GM21825 (cell line): ENCODE measurements at regions not wholly inside any gene's neighbourhood (a gene's known extent, or its start where the extent isn't known, plus 50 kb on each side); places are given as distances from the start of the nearest gene placed in this dataset.
"Not testable (repeated sequence)": the region's sequence is repeated elsewhere in the genome, so short reads cannot be mapped to it uniquely, and the experiment has no call there.

Source experiments
- ATAC-seq: cut with Tn5 transposase; IDR thresholded peaks from one replicate; pipeline ENCODE4 v1.9.1; 2021; ENCODE audit warnings: mild to moderate bottlenecking, moderate library complexity; ENCODE audit not compliant: unreplicated experiment

DNA sequence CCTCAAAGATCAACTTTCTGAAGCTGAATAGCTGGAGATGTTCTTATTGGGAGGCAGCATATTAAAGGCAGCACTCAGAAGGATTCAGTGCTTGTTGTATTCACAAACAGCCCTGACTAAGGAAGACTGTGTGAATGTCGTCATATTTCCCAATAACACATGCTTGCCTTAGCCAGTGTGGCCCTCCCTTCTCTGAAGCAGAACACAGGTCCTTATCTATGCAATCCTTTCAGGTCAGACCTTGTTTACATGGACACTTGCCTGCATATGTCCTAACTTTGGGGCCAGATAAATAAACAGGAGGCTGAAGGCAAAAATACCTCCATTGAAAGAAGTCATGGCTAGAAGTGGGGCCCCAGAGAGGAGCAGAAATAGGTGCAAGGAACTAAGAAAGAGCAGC is 97.2 kb downstream of the SLC4A3 start:
- ATAC-seq = no peak

DNA sequence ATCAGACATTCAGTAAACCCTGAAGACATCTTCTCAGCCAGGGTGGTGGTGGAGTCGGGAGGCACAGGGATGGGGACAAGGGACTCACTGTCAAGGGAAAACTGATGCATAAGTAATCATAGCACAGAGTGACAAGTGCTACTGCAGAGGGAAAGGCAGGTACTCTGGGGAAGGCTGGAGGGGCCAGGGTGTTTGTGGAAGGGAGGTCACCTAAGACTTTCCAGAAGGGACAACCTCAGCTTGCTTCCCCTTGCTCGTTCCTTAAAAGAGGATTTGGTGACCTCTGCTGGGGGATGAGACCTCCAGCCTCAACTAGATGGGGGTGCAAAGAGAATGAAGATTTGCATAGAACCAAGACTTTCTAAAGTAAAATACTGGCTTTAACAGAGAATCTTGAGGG is 99.5 kb downstream of the SLC4A3 start:
- ATAC-seq = no peak

DNA sequence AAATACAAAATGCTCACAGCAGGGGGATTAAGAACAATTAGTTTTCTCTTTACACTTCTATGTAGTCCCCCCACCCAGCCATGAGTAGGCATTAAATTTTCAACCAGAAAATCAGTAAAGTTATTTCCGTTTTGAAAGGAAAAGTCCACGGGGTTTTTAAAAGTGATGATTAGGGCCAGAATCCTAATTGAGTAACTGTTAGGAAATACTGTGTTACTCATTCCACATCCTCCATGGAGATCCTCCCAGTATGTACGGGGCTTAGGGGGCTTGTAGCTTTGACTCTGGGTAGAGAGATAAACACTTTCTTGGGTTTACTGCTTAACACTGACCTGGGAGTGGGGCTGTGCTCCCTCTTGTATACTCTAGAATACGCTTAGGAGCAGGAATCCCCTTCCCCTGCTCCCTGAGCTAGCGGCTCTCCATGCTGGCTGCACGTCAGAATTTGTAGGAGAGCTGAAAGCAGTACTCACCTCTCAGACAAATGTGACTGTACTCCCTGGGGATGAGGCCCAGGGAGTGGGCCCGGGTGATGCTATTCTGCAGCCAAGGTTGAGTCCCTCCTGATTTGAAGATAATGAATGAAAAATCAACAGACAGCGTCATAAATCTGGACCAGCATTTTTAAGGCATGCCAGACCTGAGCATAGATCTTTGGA is 100.5 kb downstream of the SLC4A3 start:
- no peak for ATAC-seq

DNA sequence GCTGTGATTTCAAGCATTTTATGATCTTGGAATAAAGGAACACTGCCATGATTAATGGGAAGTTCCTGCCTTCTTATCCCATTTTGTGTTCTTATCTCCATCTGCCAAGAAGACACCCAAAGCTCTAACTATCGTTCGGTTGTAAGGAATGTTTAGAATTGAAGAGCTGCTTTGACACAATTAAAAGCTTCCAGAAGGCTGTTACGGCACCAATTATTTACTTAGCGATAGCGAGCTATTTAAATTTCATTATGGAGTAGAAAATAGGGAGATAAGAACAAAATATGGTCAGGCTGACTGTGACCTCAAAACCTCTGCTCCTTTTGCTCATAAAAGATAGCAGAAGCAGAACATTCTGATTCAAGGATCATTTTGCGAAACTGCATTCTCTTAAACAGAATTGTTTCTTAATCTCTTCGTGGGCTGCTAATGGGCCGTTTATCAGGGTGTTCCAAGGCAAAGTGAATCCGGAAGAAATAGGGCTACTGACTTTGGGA is 101.6 kb downstream of the SLC4A3 start:
- no peak for ATAC-seq

DNA sequence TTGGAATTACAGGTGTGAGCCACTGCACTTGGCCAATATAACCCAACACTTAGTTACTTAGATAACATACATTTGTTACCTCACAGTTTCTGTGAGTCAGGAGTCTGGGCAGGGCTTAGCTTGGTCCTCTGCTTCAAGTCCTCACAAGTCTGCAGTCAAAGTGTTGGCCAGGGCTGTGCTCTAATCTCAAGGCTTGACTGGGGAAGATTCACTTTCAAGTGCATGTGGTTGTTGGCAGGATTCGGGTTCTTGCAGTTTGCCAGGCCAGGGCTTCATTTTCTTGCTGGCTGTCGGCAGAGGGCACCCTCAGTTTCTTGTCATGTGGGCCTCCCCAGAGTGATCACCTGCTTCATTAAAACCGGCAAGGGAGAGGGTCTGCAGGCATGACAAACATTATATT is 103.7 kb downstream of the SLC4A3 start:
- ATAC-seq = no peak

DNA sequence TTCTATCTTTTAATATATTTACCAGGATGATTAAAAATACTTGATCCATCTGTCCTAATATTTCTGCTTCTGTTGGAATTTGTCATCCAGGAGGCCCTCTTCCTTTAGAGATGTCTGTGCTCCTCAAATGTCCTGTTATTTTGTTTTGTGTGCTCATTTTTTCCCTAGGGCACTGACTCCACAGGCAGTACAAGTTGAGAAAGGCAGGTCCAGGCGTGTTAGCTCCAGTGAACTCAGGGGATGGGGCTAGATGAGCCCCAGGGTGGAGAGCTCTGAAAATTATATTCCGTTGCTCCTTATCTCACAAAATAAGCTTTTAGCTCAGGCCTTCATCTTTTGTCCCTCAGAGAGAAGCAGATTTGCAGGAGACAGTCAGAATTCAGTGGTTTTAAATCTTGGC is 105.7 kb downstream of the SLC4A3 start:
- ATAC-seq = no peak

DNA sequence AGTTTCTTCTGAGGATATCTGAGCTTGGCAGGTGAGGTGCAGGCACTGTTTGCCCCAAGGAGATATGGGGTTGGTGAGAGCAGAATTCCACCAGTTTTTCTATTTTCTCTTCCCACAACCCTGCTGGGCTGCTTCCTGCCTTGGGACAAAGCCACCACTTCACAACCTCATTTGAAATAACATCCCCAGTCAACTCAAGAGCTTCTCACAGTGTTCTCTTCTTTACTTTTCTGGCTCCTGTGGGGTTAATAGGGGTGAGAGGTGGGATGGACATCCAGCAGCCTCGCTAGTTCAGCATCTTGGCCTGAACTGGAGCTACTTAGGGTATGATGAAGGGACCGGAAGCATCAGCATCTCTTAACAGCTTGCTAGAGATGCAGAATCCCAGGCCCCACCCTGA is 106.3 kb downstream of the SLC4A3 start:
- ATAC-seq = no peak

DNA sequence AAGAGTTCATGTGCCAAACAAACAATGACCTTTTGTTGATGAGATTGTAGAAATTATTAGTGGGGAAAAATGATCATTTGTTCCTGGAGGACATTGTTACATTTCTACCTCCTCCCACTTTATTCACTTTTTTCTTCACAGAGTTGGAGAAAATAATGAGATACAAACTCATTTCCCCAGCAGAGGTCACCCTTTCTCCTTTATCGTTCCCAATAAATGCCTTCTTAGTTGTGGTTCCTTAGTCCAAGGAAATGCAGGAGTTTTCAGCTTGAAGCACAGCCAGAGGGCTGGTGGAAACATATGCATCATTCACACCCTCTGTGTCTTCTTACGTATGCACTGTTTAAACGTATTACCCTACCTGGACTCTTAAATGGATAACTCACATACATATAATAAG is 108.8 kb downstream of the SLC4A3 start:
- no peak for ATAC-seq

DNA sequence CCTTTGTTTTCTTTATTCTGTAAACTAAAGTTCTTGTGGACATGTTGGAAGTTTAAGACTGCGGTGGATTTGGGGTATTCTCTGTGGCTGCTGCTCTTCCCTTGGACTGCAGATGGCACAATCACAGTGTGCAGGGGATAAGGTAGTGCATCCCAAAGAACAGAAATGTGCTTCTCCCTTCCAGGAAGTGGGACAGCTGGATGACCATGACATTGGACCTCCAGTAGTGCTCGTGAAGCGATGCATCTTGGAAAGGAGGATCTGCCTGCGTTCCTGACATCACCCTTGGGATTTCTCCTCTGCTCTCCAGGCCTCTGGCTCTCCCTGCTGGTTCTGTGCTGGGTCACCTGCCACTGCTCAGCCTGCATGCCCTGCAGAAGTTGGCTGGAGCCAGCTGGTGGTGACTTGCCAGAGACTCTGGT is 109.9 kb downstream of the SLC4A3 start:
- no peak for ATAC-seq

DNA sequence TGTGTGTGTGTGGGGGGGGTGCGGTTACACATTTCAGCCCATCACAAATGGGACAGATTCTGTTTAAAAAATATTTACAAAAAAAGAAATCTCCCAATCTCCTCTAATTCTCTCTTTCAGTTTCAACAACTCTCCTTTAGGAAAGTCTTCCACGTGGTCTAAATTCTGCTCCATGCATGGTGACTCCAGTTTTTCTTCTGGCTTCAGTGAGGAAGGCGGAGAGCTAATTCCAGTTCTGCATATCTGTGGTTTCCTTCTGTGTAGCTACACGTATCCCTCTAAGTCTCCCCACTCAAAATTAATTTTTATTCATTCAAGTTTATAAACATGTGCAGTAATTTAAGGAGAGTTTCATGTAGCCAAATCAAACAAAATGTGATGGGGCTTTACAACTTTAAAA is 111.6 kb downstream of the SLC4A3 start:
- ATAC-seq = no peak

DNA sequence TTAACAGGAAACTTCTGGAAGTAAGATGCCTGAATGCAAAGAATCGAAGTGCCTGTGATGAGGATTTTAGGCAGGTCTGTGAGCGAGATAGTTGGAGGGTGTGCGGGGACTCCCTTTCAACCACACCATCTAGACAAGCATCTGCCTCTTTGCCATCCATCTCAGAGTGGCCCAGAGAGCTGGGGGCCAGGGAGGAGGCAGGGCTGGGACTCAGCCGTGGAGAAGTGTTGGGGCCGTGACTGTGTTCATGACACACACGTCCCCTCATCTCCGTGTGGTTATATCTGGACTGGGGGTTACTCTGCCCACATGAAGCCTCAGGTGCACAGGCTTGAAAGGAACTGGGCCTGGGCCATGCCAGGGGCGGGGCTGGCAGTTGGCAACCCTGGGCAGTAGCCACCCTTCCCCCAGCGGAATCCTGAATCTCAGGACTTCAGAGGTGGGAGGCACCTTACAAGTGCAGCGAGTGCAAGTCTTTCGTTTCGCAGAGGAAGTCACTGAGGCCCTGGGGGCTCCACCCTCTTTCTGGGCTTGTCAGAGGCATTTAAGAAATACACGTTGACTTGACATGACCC is 112.5 kb downstream of the SLC4A3 start:
- ATAC-seq = no peak

DNA sequence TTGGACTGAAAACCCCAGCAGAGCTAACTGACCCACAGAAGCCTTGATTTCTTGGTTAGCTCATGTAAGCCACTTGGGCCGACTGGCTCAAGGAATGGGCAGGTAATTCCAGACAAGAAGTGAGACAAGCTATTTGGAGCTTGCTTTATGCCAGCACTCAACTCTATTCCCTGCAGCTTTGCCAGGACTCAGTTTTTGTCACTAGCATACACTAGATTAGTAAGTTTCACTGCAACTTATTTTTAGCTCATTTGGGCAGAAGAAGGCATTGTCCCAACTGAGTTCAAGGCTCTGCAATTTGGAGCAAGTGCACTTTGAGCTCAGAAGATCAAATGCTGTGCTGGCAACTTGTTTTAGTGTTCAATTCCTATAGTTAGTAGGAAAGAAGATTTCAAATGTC is 116.1 kb downstream of the SLC4A3 start:
- no peak for ATAC-seq

DNA sequence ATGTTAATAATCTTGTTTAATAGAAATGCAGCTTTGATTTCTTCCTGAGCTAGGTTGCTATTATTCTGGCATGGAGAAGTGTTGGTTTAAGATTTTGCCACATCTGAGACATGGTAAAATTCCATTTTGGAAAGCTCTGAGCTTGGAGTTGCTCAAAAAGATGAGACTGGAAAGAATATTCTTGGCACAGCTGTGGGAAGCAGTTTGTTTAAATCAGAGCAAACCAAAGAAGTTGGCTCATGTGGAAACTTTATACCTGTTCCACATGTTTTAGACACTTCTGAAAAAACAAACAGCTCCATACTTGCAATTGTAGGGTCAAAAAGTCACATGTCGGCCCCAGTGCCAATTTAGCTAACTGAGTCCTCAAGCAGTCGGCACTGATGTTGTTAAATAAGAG is 116.6 kb downstream of the SLC4A3 start:
- no peak for ATAC-seq

DNA sequence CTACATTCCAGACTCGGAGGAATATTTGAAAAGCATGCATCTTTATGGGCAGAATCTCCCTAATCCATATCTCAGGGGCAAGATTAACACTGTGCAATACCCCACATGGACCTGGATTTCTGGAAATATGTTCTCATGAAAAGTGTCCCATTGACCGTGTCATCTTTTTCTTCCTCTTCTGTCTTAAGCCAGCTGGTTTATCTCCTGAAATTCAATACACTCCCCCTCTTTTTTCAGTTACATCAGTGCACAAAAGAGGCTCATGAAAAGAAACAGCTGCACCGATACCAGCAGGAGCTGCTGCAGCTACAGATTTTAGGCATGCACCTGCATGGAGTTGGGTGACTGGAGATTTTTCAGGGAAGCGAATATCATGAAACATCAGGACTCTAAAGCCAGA is 117.2 kb downstream of the SLC4A3 start:
- ATAC-seq = no peak

DNA sequence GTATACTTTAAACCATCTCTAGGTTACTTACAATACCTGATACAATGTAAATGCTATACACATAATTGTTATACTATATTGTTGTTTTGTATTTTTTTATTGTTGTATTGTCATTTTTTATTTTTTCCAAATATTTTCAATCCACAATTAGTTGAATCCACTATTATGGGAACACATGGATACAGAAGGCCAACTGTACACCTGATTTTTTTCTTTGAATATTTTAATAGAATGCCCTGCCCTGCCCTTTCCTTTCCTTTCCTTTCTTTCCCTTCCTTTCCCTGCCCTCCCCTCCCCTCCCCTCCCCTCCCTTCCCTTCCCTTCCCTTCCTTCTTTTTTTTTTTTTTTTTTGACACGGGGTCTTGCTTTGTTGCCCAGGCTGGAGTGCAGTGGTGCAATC is 120.2 kb downstream of the SLC4A3 start:
- ATAC-seq = no peak

DNA sequence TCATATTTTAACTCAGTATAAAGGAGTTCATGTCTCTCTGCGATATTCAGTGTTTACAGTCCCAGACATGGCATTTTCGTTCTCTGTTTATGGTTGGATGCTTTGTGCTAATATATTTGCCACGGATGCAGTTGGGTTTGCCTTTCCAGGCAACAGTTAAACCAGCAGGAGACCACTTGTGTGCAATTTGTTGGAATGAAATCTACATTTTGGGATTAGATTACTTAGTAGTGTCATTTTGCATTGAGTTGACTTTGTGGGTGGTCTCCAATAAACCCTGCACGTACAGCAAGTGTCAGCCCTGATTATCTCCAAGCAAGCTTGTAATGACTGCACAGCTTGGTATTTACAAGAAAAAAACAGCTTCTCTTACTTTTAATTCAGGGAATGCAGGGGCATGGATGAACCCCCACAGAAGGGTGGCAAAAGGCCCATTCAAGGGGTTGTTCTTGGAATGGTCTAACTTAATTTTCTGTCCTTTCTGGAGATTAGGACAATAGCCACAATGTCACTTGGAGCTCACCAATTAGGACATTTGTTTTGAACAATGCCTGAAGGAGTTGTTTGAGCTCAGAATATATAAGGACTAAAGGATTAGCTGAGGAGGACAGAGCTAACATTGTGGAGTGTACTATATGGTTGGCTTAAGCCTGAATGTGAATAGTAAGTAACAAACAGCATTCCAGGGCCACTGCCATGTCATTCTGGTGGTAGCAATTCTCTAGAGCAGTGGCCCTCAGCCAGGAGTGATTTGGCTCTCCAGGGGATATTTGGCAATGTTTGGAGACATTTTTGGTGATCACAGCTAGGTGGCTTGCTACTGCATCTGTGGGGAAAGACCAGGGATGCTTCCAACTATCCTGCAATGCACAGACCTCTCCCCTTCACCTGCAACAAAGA is 121.5 kb downstream of the SLC4A3 start:
- ATAC-seq = no peak

DNA sequence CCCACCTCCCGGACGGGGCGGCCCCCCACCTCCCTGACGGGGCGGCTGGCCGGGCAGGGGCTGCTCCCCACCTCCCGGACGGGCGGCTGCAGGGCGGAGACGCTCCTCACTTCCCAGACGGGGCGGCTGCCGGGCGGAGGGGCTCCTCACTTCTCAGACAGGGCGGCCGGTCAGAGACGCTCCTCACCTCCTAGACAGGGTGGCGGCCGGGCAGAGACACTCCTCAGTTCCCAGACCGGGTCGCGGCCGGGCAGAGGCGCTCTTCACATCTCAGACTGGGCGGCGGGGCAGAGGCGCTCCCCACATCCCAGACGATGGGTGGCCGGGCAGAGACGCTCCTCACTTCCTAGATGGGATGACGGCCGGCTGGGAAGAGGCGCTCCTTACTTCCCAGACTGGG is 123.7 kb downstream of the SLC4A3 start:
- ATAC-seq = not testable (repeated sequence)

DNA sequence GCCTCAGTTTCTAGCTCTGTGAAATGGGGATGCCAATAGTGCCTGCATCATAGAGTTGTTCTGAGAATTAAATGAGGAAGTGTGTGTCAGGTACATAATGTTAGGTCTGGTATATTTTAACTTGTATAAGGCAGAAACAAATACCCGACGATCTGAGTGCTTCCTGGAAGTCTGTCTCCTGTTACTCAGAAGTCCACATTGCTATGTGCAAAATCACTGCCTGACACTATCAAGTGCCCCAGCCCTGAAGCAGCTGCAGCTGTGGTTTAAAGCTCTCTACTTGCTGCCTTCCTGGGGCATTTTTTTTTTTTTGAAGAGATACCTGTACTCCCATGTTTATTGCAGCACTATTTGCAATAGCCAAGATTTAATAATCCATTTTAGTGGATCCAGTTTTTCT is 125.3 kb downstream of the SLC4A3 start:
- ATAC-seq = no peak

DNA sequence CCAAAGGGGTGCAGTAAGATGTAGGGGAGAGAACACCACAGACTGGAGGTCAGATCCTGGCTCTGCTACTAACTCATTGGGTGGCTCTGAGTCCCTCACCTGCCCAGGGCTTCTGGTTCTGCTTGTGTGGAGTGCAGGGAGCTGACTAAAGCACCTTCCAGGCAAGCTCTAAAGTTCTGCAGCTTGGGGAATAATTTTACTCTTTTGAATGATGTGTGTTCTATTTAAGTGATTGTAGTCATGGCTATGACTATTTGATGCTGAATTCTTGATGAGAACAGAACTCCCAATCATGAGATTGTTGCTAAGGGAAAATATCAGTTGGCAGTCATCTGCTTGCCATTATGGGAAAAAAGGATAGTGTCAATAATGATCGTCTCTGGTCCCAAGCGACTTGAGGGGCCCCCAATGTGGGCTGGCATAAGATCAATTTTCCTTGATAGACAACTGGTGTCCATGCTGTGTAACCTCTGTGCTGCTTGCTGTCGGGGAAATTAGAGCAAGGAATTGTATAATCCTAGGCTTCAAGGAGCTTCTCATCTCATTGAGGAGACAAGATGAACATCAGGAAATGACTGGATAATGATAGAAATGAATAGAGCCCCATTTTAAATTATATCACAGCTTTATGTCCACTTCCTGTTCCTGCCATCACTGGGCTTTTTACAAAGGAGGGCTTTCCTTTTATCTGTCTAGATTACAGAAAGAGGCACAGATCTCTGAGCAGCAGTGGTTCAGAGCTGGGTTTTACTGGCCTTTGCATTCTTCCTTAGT is 131.7 kb downstream of the SLC4A3 start:
- ATAC-seq = no peak

DNA sequence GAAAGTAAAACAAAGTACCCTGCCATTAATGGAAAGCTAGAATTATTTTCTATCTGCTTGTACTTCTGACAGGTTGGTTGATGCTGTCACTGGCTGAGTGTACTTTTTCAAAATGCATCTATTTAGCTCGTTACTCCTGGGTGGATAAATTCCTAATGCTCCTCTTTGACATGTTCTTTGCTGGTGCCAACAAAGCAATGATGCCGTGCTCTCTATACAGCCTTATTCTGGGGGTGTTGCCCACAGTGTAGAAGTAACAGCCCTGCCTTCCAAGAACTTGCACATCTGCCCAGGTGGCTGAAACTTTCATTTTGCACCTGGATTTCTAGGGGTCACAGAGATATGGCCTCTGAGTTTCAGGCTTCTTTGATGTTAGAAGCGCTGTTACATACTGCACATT is 132.4 kb downstream of the SLC4A3 start:
- no peak for ATAC-seq

DNA sequence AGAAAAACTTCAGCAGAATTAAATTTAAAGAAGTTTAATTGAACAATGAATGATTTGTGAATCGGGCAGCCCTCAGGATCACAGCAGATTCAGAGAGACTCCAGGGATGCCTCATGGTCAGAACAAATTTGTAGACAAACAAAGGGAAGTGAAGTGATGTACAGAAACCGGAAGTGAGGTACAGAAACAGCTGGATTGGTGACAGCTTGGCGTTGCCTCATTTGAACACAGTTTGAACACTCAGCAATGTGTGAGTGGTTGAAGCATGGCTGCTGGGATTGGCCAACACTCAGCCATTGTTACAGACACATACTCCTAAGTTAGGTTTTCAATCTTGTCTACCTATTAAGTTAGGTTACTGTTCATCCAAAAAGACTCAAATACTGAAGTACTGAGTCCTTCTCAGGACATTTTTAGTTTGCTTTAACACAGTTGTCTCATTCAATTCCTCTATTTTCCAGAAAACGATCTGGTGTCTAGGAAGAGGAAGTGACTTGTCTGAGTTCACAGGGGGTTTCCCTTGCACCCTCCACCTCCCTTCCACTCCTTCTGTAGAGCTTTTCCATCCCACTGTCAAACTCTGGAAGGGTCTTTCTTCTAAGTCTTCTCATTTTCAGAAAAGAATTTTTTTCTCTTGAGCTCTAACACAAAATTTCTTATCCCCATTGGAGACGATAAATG is 137.9 kb downstream of the SLC4A3 start:
- ATAC-seq = no peak
